ENCODE measurements at regions not wholly inside any gene's neighbourhood (a gene's known extent, or its start where the extent isn't known, plus 50 kb on each side); places are given as distances from the start of the nearest gene placed in this dataset.

GRCh38 chr13:87498681-87499080 lies 172.5 kb upstream of the SLITRK5 start:
- TF ChIP-seq CTCF (IDR thresholded peaks at IDR 0.05; ENCODE audit: poor library complexity), result no peak
- TF ChIP-seq EZH2 (IDR thresholded peaks at IDR 0.05; ENCODE audit: borderline replicate concordance), result no peak

Data from hepatocyte (in vitro differentiated cells).